Activated T-cell treated with anti-CD3 and anti-CD28 coated beads for 24 hours (primary cell): ENCODE measurements at regions not wholly inside any gene's neighbourhood (a gene's known extent, or its start where the extent isn't known, plus 50 kb on each side); places are given as distances from the start of the nearest gene placed in this dataset.

Source experiments
- DNase-seq: peaks from one replicate; pipeline ENCODE4 v3.0.0-alpha.2; 2020; ENCODE audit warnings: low read depth

- DNase-seq: no peak
Observed at GRCh38 chr10:4688601-4689000, 137.4 kb upstream of the AKR1E2 start.

- no peak for DNase-seq
Observed at GRCh38 chr10:4688168-4688567, 137.8 kb upstream of the AKR1E2 start.

- no peak for DNase-seq
Observed at GRCh38 chr10:4687397-4687796, 138.6 kb upstream of the AKR1E2 start.

- DNase-seq: peak; percentile 41
Observed at GRCh38 chr10:4686644-4686996, 139.4 kb upstream of the AKR1E2 start.

- no peak for DNase-seq
Observed at GRCh38 chr10:4685904-4686643, 139.9 kb upstream of the AKR1E2 start.

- DNase-seq: no peak
Observed at GRCh38 chr10:4685491-4685890, 140.5 kb upstream of the AKR1E2 start.

- no peak for DNase-seq
Observed at GRCh38 chr10:4684434-4684833, 141.6 kb upstream of the AKR1E2 start.

GRCh38 chr10:4683838-4684237 lies 142.2 kb upstream of the AKR1E2 start:
- DNase-seq: no peak

GRCh38 chr10:4683137-4683536 lies 142.9 kb upstream of the AKR1E2 start:
- no peak for DNase-seq

- no peak for DNase-seq
Observed at GRCh38 chr10:4678951-4679671, 146.9 kb upstream of the AKR1E2 start.

GRCh38 chr10:4678023-4678950 lies 147.7 kb upstream of the AKR1E2 start:
- DNase-seq: no peak

GRCh38 chr10:4677296-4678021 lies 148.5 kb upstream of the AKR1E2 start:
- no peak for DNase-seq

- no peak for DNase-seq
Observed at GRCh38 chr10:4676566-4676965, 149.4 kb upstream of the AKR1E2 start.

- no peak for DNase-seq
Observed at GRCh38 chr10:4675808-4676207, 150.2 kb upstream of the AKR1E2 start.

GRCh38 chr10:4673279-4674040 lies 152.5 kb upstream of the AKR1E2 start:
- DNase-seq: no peak

GRCh38 chr10:4672201-4672600 lies 153.8 kb upstream of the AKR1E2 start:
- DNase-seq: no peak

- no peak for DNase-seq
Observed at GRCh38 chr10:4671451-4672145, 154.4 kb upstream of the AKR1E2 start.

GRCh38 chr10:4670737-4671136 lies 155.3 kb upstream of the AKR1E2 start:
- DNase-seq: no peak

GRCh38 chr10:4669585-4669984 lies 156.4 kb upstream of the AKR1E2 start:
- no peak for DNase-seq

GRCh38 chr10:4663162-4663992 lies 162.6 kb upstream of the AKR1E2 start:
- no peak for DNase-seq
